ENCODE measurements at regions not wholly inside any gene's neighbourhood (a gene's known extent, or its start where the extent isn't known, plus 50 kb on each side); places are given as distances from the start of the nearest gene placed in this dataset.

- TF ChIP-seq POLR2A (IDR thresholded peaks at IDR 0.05), result no peak
- TF ChIP-seq, protein P1, sequence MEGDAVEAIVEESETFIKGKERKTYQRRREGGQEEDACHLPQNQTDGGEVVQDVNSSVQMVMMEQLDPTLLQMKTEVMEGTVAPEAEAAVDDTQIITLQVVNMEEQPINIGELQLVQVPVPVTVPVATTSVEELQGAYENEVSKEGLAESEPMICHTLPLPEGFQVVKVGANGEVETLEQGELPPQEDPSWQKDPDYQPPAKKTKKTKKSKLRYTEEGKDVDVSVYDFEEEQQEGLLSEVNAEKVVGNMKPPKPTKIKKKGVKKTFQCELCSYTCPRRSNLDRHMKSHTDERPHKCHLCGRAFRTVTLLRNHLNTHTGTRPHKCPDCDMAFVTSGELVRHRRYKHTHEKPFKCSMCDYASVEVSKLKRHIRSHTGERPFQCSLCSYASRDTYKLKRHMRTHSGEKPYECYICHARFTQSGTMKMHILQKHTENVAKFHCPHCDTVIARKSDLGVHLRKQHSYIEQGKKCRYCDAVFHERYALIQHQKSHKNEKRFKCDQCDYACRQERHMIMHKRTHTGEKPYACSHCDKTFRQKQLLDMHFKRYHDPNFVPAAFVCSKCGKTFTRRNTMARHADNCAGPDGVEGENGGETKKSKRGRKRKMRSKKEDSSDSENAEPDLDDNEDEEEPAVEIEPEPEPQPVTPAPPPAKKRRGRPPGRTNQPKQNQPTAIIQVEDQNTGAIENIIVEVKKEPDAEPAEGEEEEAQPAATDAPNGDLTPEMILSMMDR (IDR thresholded peaks at IDR 0.05), result no peak
Observed at GRCh38 chr2:240248721-240249422, 108.4 kb upstream of the OTOS start.

Data from heart left ventricle (tissue), 13 donors.